ENCODE measurements at regions not wholly inside any gene's neighbourhood (a gene's known extent, or its start where the extent isn't known, plus 50 kb on each side); places are given as distances from the start of the nearest gene placed in this dataset.

GRCh38 chr6:151733680-151734320, 73.7 kb upstream of the ESR1 start:
- H3K9ac ChIP-seq (ENCODE audit: low read depth, low read length) = no peak overlapping the region
- no peaks in the 10 kb centered on the region for H3K27me3 ChIP-seq (ENCODE audit: control insufficient read depth, insufficient read depth, low read length)

GRCh38 chr6:151738267-151738666, 69.2 kb upstream of the ESR1 start:
- Histone ChIP-seq H3K9me3 (ENCODE audit: control insufficient read depth, insufficient read depth, low read length) (no peaks in the 10 kb centered on the region), H3K27me3 (ENCODE audit: control insufficient read depth, insufficient read depth, low read length) (no peaks in the 10 kb centered on the region), H3K9ac (ENCODE audit: low read depth, low read length) (no peak overlapping the region), H3K4me1 (ENCODE audit: control insufficient read depth, insufficient read depth, low read length) (no peaks in the 10 kb centered on the region), H3K4me3 (ENCODE audit: low read depth, low read length) (no peak overlapping the region), H3K36me3 (ENCODE audit: control insufficient read depth, insufficient read depth, low read length) (no peaks in the 10 kb centered on the region)

More at GRCh38 chr6:151733680-151734320, 73.7 kb upstream of the ESR1 start:
- Histone ChIP-seq H3K4me1 (ENCODE audit: control insufficient read depth, insufficient read depth, low read length) (no peaks in the 10 kb centered on the region), H3K36me3 (ENCODE audit: control insufficient read depth, insufficient read depth, low read length) (no peaks in the 10 kb centered on the region), H3K9me3 (ENCODE audit: control insufficient read depth, insufficient read depth, low read length) (no peaks in the 10 kb centered on the region), H3K4me3 (ENCODE audit: low read depth, low read length) (no peak overlapping the region)

- H3K9me3 ChIP-seq (ENCODE audit: control insufficient read depth, insufficient read depth, low read length) = no peaks in the 10 kb centered on the region
- H3K4me1 ChIP-seq (ENCODE audit: control insufficient read depth, insufficient read depth, low read length) = no peaks in the 10 kb centered on the region
- H3K4me3 ChIP-seq (ENCODE audit: low read depth, low read length) = no peak overlapping the region
- H3K27me3 ChIP-seq (ENCODE audit: control insufficient read depth, insufficient read depth, low read length) = no peaks in the 10 kb centered on the region
- H3K9ac ChIP-seq (ENCODE audit: low read depth, low read length) = no peak overlapping the region
- H3K36me3 ChIP-seq (ENCODE audit: control insufficient read depth, insufficient read depth, low read length) = no peaks in the 10 kb centered on the region
Observed at GRCh38 chr6:151738960-151739359, 68.5 kb upstream of the ESR1 start.

DNA sequence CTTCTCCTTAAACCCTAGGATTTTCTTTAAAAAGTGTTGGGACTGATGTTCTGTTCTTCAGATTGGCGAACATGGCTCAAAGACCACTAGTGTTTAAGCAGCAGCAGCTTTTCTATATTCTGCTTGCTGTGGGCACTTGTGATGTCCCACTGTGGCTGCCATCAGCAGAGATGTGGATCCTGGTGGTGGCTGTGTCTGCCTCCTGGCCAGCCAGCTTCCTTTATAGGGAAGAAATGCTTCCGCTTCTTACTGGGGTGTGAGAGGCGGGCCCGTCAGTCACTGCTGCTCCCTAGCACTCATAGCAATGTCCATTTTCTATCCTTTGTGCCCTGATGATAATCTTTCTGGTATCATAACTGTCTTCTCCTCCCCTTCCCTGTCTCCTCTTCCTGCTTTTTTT, 66.7 kb upstream of the ESR1 start:
- no peak overlapping the region for H3K4me3 ChIP-seq (ENCODE audit: low read depth, low read length)
- no peaks in the 10 kb centered on the region for H3K27me3 ChIP-seq (ENCODE audit: control insufficient read depth, insufficient read depth, low read length)
- no peak overlapping the region for H3K9ac ChIP-seq (ENCODE audit: low read depth, low read length)
- no peaks in the 10 kb centered on the region for H3K9me3 ChIP-seq (ENCODE audit: control insufficient read depth, insufficient read depth, low read length)
- no peaks in the 10 kb centered on the region for H3K4me1 ChIP-seq (ENCODE audit: control insufficient read depth, insufficient read depth, low read length)
- no peaks in the 10 kb centered on the region for H3K36me3 ChIP-seq (ENCODE audit: control insufficient read depth, insufficient read depth, low read length)

- Histone ChIP-seq H3K27me3 (ENCODE audit: control insufficient read depth, insufficient read depth, low read length) (no peaks in the 10 kb centered on the region), H3K4me1 (ENCODE audit: control insufficient read depth, insufficient read depth, low read length) (no peaks in the 10 kb centered on the region), H3K4me3 (ENCODE audit: low read depth, low read length) (no peak overlapping the region), H3K9ac (ENCODE audit: low read depth, low read length) (no peak overlapping the region), H3K36me3 (ENCODE audit: control insufficient read depth, insufficient read depth, low read length) (no peaks in the 10 kb centered on the region), H3K9me3 (ENCODE audit: control insufficient read depth, insufficient read depth, low read length) (no peaks in the 10 kb centered on the region)
Observed at GRCh38 chr6:151747896-151748295, 59.6 kb upstream of the ESR1 start.

DNA sequence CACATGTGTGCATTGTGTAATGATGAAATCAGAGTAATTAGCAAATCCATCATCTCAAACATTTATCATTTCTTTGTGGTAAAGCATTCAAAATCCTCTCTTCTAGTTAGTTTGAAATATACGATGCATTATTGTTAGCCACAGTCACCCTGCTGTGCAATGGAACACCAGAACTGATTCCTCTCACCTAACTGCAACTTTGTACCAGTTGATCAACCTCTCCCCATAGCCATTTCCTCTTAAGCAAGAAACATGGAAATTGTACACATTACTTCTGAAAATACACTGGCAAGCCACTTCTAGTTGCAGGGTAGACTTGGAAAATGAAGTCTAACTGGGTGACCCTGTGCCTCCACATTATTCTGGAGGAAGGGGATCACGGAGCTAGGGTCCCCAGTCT, 58.1 kb upstream of the ESR1 start:
- H3K9me3 ChIP-seq (ENCODE audit: control insufficient read depth, insufficient read depth, low read length) = no peaks in the 10 kb centered on the region
- no peaks in the 10 kb centered on the region for H3K27me3 ChIP-seq (ENCODE audit: control insufficient read depth, insufficient read depth, low read length)
- H3K4me3 ChIP-seq (ENCODE audit: low read depth, low read length) = no peak overlapping the region
- no peaks in the 10 kb centered on the region for H3K36me3 ChIP-seq (ENCODE audit: control insufficient read depth, insufficient read depth, low read length)
- no peak overlapping the region for H3K9ac ChIP-seq (ENCODE audit: low read depth, low read length)
- no peaks in the 10 kb centered on the region for H3K4me1 ChIP-seq (ENCODE audit: control insufficient read depth, insufficient read depth, low read length)

DNA sequence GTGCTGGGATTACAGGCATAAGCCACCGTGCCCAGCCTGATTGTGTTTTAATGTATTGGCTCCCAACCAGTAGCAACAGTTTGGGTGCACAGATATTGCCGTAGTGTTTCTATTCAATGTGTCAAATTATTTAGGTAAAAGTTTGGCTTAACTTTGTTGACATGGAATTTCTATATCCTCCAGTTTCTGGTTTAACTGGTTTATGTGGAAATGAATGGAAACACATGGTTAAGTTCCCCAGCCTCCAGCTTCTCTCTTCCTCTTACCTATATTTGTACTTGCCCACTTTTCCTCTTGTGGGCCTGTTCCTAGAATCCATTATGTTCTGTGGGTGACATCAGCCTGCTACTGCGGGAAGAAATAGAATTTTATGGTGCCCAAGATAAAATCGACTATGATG, 53.9 kb upstream of the ESR1 start:
- no peak overlapping the region for H3K4me3 ChIP-seq (ENCODE audit: low read depth, low read length)
- no peaks in the 10 kb centered on the region for H3K27me3 ChIP-seq (ENCODE audit: control insufficient read depth, insufficient read depth, low read length)
- no peaks in the 10 kb centered on the region for H3K4me1 ChIP-seq (ENCODE audit: control insufficient read depth, insufficient read depth, low read length)
- no peak overlapping the region for H3K9ac ChIP-seq (ENCODE audit: low read depth, low read length)
- H3K9me3 ChIP-seq (ENCODE audit: control insufficient read depth, insufficient read depth, low read length) = no peaks in the 10 kb centered on the region
- H3K36me3 ChIP-seq (ENCODE audit: control insufficient read depth, insufficient read depth, low read length) = no peaks in the 10 kb centered on the region

- Histone ChIP-seq H3K4me1 (ENCODE audit: control insufficient read depth, insufficient read depth, low read length) (no peaks in the 10 kb centered on the region), H3K27me3 (ENCODE audit: control insufficient read depth, insufficient read depth, low read length) (no peaks in the 10 kb centered on the region), H3K4me3 (ENCODE audit: low read depth, low read length) (no peak overlapping the region), H3K9me3 (ENCODE audit: control insufficient read depth, insufficient read depth, low read length) (no peaks in the 10 kb centered on the region), H3K36me3 (ENCODE audit: control insufficient read depth, insufficient read depth, low read length) (no peaks in the 10 kb centered on the region), H3K9ac (ENCODE audit: low read depth, low read length) (no peak overlapping the region)
Observed at GRCh38 chr6:151757506-151757955, 50.0 kb upstream of the ESR1 start.
